Choroid plexus epithelial cell (primary cell): ENCODE measurements at regions not wholly inside any gene's neighbourhood (a gene's known extent, or its start where the extent isn't known, plus 50 kb on each side); places are given as distances from the start of the nearest gene placed in this dataset.

ENCODE experiments used
- DNase-seq: peaks from one replicate; pipeline ENCODE4 v3.0.0-alpha.2; 2010; ENCODE audit warnings: low read depth
- H3K4me3 ChIP-seq: 2 replicates; pipeline ENCODE4 v1.5.1; 2011; ENCODE audit warnings: low read depth, mild to moderate bottlenecking, control low read depth, low read length, moderate library complexity
- TF ChIP-seq, protein P1 (sequence below): conservative IDR thresholded peaks from 2 replicates; pipeline ENCODE4 v1.5.1; 2011; ENCODE audit warnings: low read depth, mild to moderate bottlenecking, control low read depth, inconsistent platforms, low read length, moderate library complexity

DNA sequence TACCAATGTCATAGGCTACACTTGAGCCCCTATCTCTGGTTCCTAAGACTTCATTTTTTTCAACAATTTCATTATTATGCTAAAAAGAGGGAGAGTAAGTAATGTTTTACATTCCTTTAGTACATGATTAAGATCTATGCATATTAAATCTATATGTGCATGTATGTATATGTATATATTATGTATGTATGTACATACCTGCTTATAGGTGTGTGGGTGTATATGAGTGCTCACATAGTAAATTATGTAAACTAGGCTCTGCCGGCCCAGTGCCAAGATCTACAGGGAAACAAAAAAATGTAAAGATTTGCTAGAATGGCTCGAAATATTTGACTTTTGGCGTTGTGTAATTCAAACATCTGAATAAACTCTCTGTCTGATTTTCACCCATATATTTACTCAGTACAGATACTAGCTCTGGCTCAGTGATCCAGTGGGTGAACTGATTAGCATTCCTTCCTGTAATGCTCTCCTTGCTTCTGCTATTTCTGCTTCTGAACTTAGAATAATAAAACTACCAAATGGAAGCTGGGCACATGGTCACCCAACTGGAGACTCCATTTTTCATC, 113.1 kb upstream of the FGGY start:
- TF ChIP-seq, protein P1, sequence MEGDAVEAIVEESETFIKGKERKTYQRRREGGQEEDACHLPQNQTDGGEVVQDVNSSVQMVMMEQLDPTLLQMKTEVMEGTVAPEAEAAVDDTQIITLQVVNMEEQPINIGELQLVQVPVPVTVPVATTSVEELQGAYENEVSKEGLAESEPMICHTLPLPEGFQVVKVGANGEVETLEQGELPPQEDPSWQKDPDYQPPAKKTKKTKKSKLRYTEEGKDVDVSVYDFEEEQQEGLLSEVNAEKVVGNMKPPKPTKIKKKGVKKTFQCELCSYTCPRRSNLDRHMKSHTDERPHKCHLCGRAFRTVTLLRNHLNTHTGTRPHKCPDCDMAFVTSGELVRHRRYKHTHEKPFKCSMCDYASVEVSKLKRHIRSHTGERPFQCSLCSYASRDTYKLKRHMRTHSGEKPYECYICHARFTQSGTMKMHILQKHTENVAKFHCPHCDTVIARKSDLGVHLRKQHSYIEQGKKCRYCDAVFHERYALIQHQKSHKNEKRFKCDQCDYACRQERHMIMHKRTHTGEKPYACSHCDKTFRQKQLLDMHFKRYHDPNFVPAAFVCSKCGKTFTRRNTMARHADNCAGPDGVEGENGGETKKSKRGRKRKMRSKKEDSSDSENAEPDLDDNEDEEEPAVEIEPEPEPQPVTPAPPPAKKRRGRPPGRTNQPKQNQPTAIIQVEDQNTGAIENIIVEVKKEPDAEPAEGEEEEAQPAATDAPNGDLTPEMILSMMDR: no peak
- no peak overlapping the region for H3K4me3 ChIP-seq
- peak; percentile 54 for DNase-seq

DNA sequence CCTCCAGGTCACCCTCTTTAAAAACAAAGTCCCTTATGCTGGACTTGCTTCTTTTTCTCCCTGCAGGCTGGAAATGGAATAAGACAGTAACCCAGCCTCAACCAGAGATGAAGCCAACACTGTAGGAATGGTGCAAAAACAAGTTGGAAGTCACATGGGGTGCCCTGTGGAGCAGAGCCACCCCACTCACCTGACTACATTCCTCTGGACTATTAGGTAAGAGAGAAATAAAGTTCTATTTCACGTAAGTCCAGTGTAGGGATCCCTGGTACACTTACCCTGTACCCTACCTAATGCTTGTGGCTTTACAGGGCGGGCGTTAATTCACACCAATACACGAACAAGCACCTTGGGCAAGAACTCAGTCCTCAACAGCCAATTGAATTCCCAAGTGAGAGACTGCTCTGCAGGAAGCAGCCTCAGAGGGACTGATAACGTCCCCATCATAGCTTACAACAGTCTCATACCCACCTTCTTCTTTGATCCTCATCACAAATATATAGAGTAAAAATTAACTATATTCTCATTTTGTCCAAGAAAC, 112.5 kb upstream of the FGGY start:
- TF ChIP-seq, protein P1: no peak
- DNase-seq: no peak
- no peak overlapping the region for H3K4me3 ChIP-seq

DNA sequence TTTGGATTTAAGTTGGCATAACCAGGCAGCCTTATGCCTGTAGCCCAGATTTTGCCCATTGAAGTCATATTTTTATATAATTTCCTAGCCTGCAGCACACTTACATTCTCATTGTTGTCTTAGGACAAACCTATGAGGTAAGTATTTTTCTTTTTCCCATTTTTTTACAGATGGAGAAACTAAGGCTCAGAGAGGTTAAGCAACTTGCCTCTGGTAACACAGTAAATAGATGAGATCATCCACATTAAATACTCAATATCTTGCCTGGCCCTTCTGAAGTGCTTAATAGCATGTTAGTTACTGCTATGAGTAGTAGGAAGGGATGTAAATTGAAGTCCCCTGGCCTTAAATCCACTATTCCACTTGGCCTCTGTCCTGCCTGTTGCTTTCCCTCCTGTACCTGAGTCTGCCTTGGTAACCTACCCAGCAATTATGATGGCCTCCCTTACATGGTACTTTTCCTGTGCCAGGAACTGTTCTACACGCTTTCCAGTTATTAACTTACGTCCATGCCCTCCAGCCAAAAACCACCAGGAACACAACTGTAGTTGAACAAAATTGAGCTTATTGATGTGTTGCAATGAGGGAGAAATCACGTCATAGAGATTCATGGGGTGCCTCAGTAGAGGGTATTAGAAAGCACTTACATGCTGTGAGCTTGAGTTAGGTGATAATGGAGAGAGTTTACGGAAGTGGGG, 111.6 kb upstream of the FGGY start:
- no peak for DNase-seq
- H3K4me3 ChIP-seq: no peak overlapping the region
- TF ChIP-seq, protein P1: no peak

DNA sequence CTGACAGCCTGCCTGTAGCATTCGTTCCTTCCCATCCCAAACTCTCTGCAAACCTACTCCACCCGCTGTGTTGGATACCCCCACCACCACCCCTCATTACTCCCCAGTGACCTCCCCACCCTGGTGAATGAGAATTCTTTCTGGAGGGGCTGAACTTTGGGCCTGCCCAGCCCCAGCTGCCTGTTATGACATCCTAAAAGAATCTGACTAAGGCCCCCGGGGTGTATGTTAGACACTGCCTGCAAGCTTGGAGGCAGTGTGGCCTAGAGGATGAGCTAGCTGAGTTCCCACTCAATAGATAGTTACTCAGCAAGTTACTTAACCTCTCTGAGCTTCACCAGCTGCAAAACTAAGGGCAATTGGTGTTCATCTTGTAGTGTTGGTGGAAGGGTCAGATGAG, 110.2 kb upstream of the FGGY start:
- no peak overlapping the region for H3K4me3 ChIP-seq
- TF ChIP-seq, protein P1: peak; percentile 64
- peak; percentile 91 for DNase-seq

DNA sequence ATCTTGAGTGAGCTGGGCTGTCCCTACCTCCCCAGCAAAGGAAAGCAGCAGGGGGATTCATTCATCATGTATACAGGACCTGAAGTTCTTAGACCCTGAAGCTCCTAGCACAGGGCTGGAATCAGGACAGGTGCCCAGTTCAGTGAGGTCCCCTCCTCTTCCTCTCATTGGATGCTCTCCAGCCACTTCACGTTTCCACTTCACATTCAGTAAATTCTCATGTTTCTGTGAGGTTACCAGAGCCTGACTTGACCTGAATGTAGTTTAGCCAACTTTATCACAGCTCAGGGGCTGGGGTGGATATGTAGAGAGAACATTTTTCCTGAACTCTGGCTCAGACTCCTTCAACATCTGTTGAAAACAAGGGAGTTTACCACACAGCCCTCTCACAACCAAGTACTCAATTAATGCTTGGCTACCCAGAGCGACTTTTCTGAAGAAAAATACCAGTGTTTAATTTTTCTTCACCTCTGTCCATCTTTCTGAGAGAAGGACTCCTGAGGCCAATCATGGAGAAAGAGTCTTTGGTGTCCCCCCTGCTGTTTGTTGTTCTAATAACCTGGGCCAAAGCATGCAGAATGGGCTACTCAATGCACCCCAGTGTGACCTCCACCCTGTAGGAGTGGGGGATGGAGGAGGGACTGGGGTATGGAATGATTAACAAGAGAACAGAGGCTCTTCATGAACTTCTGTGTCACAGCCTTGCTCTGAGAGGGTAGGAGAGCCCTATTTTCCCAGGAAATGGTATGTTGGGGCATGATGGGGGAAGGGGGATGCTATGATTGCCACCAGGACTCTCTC, 108.3 kb upstream of the FGGY start:
- TF ChIP-seq, protein P1: no peak
- no peak overlapping the region for H3K4me3 ChIP-seq
- peak; percentile 59 for DNase-seq

DNA sequence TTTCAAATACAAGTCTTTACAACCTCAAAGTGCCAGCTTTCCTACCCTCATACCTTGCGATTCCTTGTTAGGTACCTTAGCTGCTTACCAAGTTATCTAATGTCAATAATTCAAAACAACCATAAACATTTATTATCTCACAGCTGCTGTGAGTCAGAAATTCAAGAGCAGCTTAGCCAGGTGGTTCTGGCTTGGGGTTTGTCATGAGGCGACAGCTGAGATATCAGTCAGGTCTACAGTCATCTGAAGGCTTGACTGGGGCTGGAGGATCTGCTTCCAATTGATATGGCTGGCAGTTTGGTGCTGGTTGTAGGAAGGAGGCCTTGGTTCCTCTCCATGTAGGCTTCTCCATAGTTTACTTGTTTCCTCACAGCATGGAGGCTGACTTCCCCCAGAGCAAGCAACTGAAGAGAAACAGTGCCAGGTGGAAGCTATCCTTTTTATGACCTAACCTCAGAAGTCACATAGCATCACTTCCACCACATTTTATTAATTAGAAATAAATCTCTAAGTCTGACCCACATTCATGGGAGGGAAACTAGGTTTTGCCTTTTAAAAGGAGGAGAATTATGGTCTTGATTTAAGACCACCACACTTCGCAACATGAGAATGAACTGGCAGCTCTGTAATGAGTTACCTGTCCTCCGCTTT, 103.3 kb upstream of the FGGY start:
- H3K4me3 ChIP-seq: no peak overlapping the region
- TF ChIP-seq, protein P1: no peak
- DNase-seq: no peak
